Naive thymus-derived CD8-positive, alpha-beta T cell (primary cell): ENCODE measurements at regions not wholly inside any gene's neighbourhood (a gene's known extent, or its start where the extent isn't known, plus 50 kb on each side); places are given as distances from the start of the nearest gene placed in this dataset.

Source experiments
- ATAC-seq, 2 donors: fragments of 150-1000 bp; cut with Tn5 transposase in 1 of 2; sonication (Bioruptor Pico), chemical (Tn5 transposase) in 1 of 2; 1 replicate in 1 of 2; 2 replicates in 1 of 2; pipeline ENCODE4 v1.10.0; 2021; ENCODE audit warnings: mild to moderate bottlenecking in 2 of 2, moderate library complexity in 2 of 2
- POLR2A ChIA-PET: fragments of 350-600 bp; sonication (Branson Sonifier 250); formaldehyde crosslinking; loops from one replicate; lab custom pipeline; 2021; ENCODE audit warnings: antibody characterized with exemption; lab: Charles Lee
- DNase-seq, 10 donors: peaks; one replicate each; pipeline versions ENCODE4 v3.0.0 to v3.0.0-alpha.2; 2020 to 2022
- H3K27ac Mint-ChIP-seq, 10 donors: one replicate each; pipeline ENCODE4 v1.8.0; 2020 to 2022; ENCODE audit warnings: mild to moderate bottlenecking in 10 of 10, mixed read lengths in 10 of 10, moderate library complexity in 4 of 10, inconsistent platforms in 1 of 10
- H3K27me3 Mint-ChIP-seq, 5 donors: one replicate each; pipeline ENCODE4 v1.8.0; 2021 to 2022; ENCODE audit warnings: mixed read lengths in 5 of 5
- H3K36me3 Mint-ChIP-seq, 3 donors: one replicate each; pipeline ENCODE4 v1.8.0; 2020 to 2022; ENCODE audit warnings: mixed read lengths in 3 of 3, mild to moderate bottlenecking in 2 of 3, inconsistent platforms in 1 of 3
- H3K4me1 Mint-ChIP-seq, 4 donors: one replicate each; pipeline ENCODE4 v1.8.0; 2021 to 2022; ENCODE audit warnings: mixed read lengths in 4 of 4
- H3K4me3 Mint-ChIP-seq, 10 donors: one replicate each; pipeline ENCODE4 v1.8.0; 2020 to 2022; ENCODE audit warnings: mild to moderate bottlenecking in 10 of 10, mixed read lengths in 10 of 10, moderate library complexity in 6 of 10, inconsistent platforms in 1 of 10
- H3K9me3 Mint-ChIP-seq, 9 donors: one replicate each; pipeline ENCODE4 v1.8.0; 2020 to 2022; ENCODE audit warnings: mixed read lengths in 9 of 9, mild to moderate bottlenecking in 3 of 9, inconsistent platforms in 1 of 9, moderate library complexity in 1 of 9

DNA sequence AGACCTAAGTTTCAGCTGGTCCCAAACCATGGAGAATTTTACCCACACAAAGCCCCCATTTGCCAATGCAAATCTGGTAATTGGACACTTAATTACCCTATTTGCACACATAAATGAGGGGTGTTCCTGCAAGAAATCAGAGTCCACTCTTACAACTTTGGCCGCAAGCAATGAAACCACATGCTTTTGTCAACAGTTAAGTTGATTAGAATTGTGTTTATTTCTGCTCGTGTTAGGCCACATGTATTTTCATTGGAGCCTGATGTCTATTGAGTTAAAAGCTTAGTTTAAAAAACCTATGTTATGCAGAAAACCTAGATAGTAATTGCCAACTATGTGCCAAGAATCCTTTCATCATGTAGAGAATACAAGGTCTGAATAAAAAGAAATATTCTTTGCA is 153.8 kb upstream of the CMC1 start:
- Mint-ChIP-seq H3K4me1 (peaks cover 0 to 7% (median 3%) of the 10 kb centered on the region in 4 donors), H3K9me3 (peaks cover 0 to 7% (median 0%) of the 10 kb centered on the region in 9 donors), H3K4me3 (no peak overlapping the region), H3K36me3 (peaks cover 0 to 1% (median under 1%) of the 10 kb centered on the region in 3 donors), H3K27me3 (no peaks in the 10 kb centered on the region), H3K27ac (no peak overlapping the region)
- DNase-seq (no peak), ATAC-seq (no peak)
- POLR2A ChIA-PET, result no interaction called here

DNA sequence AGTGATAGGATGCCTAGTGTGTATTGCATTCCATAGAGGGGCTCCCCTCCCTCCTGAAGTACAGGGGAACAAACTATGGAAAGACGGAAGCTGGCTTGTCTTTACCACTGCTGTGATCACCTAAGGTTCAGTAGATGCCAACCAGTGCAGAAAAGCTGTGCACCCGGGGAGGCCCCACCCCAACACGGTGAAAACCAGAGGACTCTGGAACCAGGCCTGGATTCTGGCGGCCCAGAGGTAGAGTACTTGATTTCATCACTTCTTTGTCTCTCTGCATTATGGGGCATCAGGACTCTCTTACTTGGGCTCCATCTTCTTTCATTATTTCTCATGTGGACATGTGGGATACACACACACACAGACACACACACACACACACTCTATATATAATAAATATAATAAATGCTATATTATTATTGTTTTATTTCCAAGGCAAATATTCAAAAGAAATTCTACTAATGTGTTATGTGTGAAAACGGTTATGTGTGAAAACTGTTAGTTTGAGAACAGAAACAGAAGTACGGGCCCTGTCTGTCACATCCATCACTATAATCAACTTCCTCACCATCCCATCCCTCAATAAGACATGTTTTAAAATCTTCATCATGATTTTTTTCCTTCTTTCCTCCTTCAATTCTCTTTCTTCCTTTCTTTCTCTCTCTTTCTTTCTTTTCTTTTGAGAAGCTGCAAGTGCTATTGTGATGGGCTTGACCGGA is 152.4 kb upstream of the CMC1 start:
- H3K36me3 Mint-ChIP-seq, result peaks cover 0 to 15% (median 7%) of the 10 kb centered on the region in 3 donors
- DNase-seq, result no peak
- H3K4me3 Mint-ChIP-seq, result no peak overlapping the region
- no peaks in the 10 kb centered on the region for H3K27me3 Mint-ChIP-seq
- H3K27ac Mint-ChIP-seq, result peak overlapping the region in 7 of 10 donors; percentile 2 to 52 (median 28)
- peaks cover 0 to 7% (median 3%) of the 10 kb centered on the region in 4 donors for H3K4me1 Mint-ChIP-seq
- peaks cover 0 to 21% (median 6%) of the 10 kb centered on the region in 9 donors for H3K9me3 Mint-ChIP-seq
- POLR2A ChIA-PET, result interaction anchor here (1.3 kb wide), 1 partner anchor 367 kb away, joined by 6 read pairs; the partner anchor contains the start of gene EOMES
- ATAC-seq, result no peak

DNA sequence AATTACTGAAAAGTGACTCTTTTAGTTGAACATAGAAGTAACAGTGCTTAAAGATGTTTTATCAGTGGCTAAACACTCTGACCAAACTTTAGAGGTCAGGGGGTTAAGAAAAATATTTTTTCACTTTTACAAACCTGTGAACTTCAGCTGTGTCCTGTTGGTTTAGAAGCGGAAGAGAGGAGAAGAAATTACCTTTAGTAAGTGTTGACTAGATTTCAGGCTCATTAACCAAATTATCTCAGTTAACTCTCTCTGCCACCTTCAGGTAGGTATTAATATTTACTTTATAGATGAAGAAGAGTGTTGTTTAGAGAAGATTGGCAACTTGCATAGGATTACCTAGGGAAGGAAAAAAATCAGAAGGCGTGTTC is 151.9 kb upstream of the CMC1 start:
- no peak overlapping the region for H3K4me3 Mint-ChIP-seq

DNA sequence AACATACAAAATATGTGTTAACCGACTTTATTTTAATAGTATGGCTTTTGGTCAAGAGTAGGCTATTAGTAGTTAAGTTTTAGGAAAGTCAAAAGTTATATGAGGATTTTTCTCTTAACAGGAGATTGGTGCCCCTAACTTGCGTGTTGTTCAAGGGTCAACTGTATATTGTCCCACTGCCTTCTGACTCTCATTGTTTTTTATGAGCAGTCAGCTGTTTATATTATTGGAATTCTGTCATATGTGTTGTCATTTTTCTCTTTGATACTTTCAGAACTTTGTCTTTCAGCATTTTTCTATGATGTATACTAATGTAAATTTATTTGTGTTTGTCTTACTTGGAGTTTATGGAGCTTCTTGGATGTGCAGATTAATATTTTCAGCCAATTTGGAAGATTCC is 142.1 kb upstream of the CMC1 start:
- no peak for ATAC-seq
- peaks cover 7 to 35% (median 18%) of the 10 kb centered on the region in 9 donors for H3K9me3 Mint-ChIP-seq
- H3K4me3 Mint-ChIP-seq, result no peak overlapping the region
- peaks cover 0 to 23% (median 8%) of the 10 kb centered on the region in 3 donors for H3K36me3 Mint-ChIP-seq
- DNase-seq, result no peak
- peaks cover 0 to 10% (median 3%) of the 10 kb centered on the region in 4 donors for H3K4me1 Mint-ChIP-seq
- H3K27me3 Mint-ChIP-seq, result no peaks in the 10 kb centered on the region
- no peak overlapping the region for H3K27ac Mint-ChIP-seq
- POLR2A ChIA-PET, result no interaction called here

More for the DNA sequence above, 151.9 kb upstream of the CMC1 start:
- peak in 3 of 10 donors; percentile 5 to 21 (median 16) for DNase-seq
- peaks cover 0 to 7% (median 3%) of the 10 kb centered on the region in 4 donors for H3K4me1 Mint-ChIP-seq
- peaks cover 0 to 27% (median 9%) of the 10 kb centered on the region in 9 donors for H3K9me3 Mint-ChIP-seq
- peak overlapping the region in 6 of 10 donors; percentile 2 to 45 (median 24) for H3K27ac Mint-ChIP-seq
- H3K27me3 Mint-ChIP-seq, result no peaks in the 10 kb centered on the region
- POLR2A ChIA-PET, result interaction anchor here (1.3 kb wide), 1 partner anchor 368 kb away, joined by 6 read pairs; the partner anchor contains the start of gene EOMES
- peaks cover 0 to 19% (median 8%) of the 10 kb centered on the region in 3 donors for H3K36me3 Mint-ChIP-seq
- ATAC-seq, result peak; percentile 40 to 56

DNA sequence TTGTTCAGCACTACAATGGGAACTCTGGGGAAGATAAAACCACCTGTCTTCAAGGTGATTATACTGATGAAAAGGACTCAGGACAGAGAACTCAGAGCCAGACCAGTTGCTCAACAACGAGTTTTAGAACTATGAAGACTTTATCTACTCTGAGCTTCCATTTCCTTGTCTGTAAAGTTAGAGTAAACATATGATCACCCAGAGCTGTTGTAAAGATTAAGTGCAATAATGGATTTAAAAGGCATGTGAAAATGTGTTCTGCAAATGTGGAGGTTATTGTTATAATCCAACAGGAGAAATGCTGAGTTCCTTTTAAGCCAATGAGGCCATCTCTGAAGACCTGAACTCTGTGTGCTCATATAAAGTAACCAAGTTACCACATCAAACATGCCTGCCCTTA is 139.7 kb upstream of the CMC1 start:
- ATAC-seq, result no peak
- no peak for DNase-seq
- peaks cover 5 to 29% (median 18%) of the 10 kb centered on the region in 9 donors for H3K9me3 Mint-ChIP-seq

DNA sequence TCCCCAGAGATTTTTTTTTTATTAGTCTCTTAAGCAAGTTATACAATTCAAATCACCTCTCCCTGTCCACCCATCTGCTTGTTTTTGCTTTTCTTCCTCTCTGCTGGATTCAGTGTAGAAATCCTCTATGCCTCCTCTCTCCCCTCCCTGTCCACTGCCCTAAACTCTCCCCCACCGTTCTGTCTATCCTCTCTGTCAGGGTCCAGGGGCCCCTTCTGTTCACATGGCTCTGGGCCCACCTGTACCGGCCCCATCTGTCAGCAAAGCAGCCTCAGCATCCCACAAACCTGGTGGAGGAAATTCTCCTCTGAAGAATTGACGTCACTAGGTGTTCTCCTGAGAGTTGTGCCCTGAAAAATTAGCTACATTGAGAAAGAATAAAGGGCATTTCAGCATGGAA is 137.6 kb upstream of the CMC1 start:
- ATAC-seq (no peak), DNase-seq (no peak)
- POLR2A ChIA-PET, result no interaction called here
- H3K4me3 Mint-ChIP-seq, result no peak overlapping the region
- no peaks in the 10 kb centered on the region for H3K27me3 Mint-ChIP-seq
- H3K27ac Mint-ChIP-seq, result peak overlapping the region in 1 of 10 donors; percentile 50
- peaks cover 0 to 10% (median 3%) of the 10 kb centered on the region in 4 donors for H3K4me1 Mint-ChIP-seq
- H3K9me3 Mint-ChIP-seq, result peaks cover 4 to 26% (median 18%) of the 10 kb centered on the region in 9 donors
- H3K36me3 Mint-ChIP-seq, result peaks cover 0 to 17% (median 2%) of the 10 kb centered on the region in 3 donors

More for the DNA sequence above, 139.7 kb upstream of the CMC1 start:
- Mint-ChIP-seq H3K4me3 (no peak overlapping the region), H3K36me3 (peaks cover 0 to 22% (median 5%) of the 10 kb centered on the region in 3 donors), H3K4me1 (peaks cover 0 to 10% (median 3%) of the 10 kb centered on the region in 4 donors), H3K27me3 (no peaks in the 10 kb centered on the region), H3K27ac (no peak overlapping the region)
- POLR2A ChIA-PET, result no interaction called here

DNA sequence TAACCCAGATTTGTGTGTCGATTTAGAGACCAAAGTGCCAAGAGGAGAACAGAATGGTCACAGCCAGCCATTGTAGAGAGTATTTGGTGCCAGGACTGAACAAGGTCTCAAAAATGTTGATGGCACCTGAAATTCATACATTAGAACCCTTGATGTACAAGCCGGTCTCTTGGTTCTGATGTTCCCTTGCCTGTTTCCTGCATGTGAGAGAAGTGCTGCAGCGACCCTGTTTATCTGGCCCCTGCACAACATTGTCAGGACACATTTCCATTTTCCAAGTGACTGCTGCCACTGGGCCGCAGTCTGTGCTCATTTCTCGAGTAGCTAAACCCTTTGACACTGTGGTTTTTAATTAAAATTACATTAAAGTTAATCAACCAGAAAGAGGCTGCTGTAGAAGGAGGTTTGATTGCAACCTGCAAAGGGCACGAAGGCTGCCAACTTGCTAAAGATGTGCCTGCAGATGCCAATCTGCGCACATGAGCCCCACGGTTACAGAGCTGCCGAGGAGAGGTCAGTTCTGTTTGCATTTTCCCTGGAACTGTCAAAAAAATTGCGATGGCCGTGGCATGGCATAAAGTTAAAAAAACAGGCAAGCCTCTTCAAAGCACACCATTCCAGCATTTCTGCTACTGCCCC is 136.4 kb upstream of the CMC1 start:
- ATAC-seq, result no peak
- peaks cover 0 to 9% (median 0%) of the 10 kb centered on the region in 3 donors for H3K36me3 Mint-ChIP-seq
- H3K27me3 Mint-ChIP-seq, result no peaks in the 10 kb centered on the region
- peaks cover 0 to 23% (median 8%) of the 10 kb centered on the region in 9 donors for H3K9me3 Mint-ChIP-seq
- no peak overlapping the region for H3K4me3 Mint-ChIP-seq
- no peak for DNase-seq
- peaks cover 0 to 10% (median 3%) of the 10 kb centered on the region in 4 donors for H3K4me1 Mint-ChIP-seq
- H3K27ac Mint-ChIP-seq, result peak overlapping the region in 1 of 10 donors; percentile 5
- POLR2A ChIA-PET, result no interaction called here

DNA sequence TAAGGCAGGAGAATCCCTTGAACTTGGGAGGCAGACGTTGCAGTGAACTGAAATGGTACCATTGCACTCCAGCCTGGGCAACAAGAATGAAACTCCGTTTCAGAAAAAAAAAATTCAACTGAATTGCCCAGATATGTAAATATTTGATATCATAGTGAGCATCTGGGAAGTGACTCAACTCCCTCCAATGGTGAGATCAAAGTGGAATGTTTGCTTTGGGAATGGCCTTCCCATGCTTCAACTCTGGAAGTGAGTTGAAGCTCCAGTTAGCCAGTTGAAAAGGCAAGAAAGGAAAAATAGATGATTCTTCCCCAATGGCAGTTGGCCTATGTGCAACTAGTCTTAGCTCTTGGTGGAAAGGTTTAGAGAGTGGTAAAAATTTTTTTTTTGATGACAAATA is 131.6 kb upstream of the CMC1 start:
- Mint-ChIP-seq H3K36me3 (peaks cover 0 to 3% (median 0%) of the 10 kb centered on the region in 3 donors), H3K9me3 (peaks cover 0 to 7% (median 0%) of the 10 kb centered on the region in 9 donors), H3K27ac (no peak overlapping the region), H3K4me3 (no peak overlapping the region), H3K27me3 (no peaks in the 10 kb centered on the region), H3K4me1 (peaks cover 0 to 2% (median under 1%) of the 10 kb centered on the region in 4 donors)
- POLR2A ChIA-PET, result no interaction called here
- no peak for DNase-seq
- no peak for ATAC-seq

DNA sequence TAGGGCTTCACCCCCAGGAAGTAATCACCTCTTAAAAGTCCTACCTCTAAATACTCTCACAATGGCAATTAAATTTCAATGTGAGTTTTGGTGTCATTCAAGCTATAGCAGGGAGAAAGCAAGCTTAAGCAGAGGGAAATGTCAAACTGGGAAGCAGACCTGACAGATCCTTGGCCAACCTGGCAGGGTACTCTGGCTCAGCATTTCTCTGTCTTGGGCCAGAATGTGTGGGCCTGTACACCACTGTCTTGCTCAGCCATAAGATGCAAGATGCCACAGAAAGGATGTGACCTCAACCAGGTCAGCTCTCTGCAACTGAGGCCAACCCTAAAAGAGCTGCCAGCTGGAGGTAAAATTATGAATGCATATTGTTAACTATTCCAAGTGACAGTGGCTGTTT is 130.6 kb upstream of the CMC1 start:
- H3K9me3 Mint-ChIP-seq, result peaks cover 0 to 7% (median 0%) of the 10 kb centered on the region in 9 donors
- POLR2A ChIA-PET, result no interaction called here
- peaks cover 0 to 3% (median 0%) of the 10 kb centered on the region in 3 donors for H3K36me3 Mint-ChIP-seq
- no peak overlapping the region for H3K27ac Mint-ChIP-seq
- no peak for DNase-seq
- ATAC-seq, result no peak
- H3K4me1 Mint-ChIP-seq, result peaks cover 0 to 9% (median 3%) of the 10 kb centered on the region in 4 donors
- H3K27me3 Mint-ChIP-seq, result no peaks in the 10 kb centered on the region
- H3K4me3 Mint-ChIP-seq, result no peak overlapping the region

DNA sequence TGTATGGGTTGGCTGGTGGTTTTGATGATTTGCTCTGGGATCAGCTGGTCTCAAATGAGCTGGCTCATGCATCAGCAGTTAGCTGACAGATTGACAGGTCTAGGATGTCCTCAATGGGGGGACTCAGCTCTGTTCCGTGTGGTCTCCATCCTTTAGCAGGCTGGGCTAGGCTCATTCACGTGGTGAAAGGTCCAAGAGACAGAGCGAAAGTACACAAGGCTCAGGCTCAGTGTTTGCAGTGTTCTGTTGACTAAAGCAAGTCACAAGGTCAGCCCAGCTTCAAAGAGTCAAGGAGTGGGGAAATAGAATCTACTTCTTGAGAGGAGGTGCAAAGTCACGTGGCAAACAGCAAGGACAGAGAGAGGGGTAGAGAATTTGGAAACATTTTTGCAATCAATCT is 126.5 kb upstream of the CMC1 start:
- Mint-ChIP-seq H3K4me1 (peaks cover 0 to 15% (median 3%) of the 10 kb centered on the region in 4 donors), H3K36me3 (peaks cover 0 to 3% (median 0%) of the 10 kb centered on the region in 3 donors), H3K4me3 (no peak overlapping the region), H3K27me3 (no peaks in the 10 kb centered on the region), H3K9me3 (peaks cover 0 to 2% (median 0%) of the 10 kb centered on the region in 9 donors), H3K27ac (no peak overlapping the region)
- no peak for ATAC-seq
- no peak for DNase-seq
- POLR2A ChIA-PET, result no interaction called here

DNA sequence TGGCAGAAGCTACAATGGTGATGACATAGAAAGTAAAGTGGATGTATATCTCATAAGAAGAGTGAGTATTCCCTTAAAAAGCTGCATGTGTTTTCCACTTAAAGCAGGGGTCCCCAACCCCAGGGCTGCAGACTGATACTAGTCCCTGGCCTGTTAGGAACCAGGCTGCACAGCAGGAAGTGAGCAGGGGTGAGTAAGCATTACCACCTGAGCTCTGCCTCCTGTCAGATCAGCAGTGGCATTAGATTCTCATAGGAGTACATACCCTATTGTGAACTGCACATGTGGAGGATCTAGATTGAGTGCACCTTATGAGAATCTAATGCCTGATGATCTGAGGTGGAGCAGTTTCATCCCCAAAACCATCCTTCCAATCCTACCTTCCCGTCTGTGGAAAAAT is 126.1 kb upstream of the CMC1 start:
- Mint-ChIP-seq H3K4me3 (no peak overlapping the region), H3K27ac (no peak overlapping the region), H3K27me3 (no peaks in the 10 kb centered on the region), H3K36me3 (peaks cover 0 to 3% (median 0%) of the 10 kb centered on the region in 3 donors), H3K4me1 (peaks cover 0 to 15% (median 3%) of the 10 kb centered on the region in 4 donors), H3K9me3 (peaks cover 0 to 2% (median 0%) of the 10 kb centered on the region in 9 donors)
- DNase-seq, result no peak
- POLR2A ChIA-PET, result no interaction called here
- no peak for ATAC-seq

DNA sequence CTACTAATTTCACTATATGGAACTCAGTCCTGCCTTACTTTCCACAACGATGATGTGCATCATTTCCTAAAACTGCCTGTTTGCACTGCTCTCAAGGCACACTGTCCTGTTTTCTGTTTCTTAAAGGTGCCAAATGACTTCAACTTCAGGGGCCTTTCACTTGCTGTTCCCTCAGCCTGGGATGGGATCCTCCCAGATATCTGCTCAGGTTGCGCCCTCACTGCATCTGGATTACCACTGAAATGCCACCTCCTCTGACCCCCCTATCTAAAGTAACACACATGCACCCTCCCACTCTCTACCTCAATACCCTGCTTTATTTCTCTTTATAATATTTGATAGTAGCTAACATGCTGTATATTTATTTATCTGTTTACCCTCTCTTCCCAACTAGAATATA is 123.8 kb upstream of the CMC1 start:
- Mint-ChIP-seq H3K4me1 (peaks cover 0 to 15% (median 3%) of the 10 kb centered on the region in 4 donors), H3K36me3 (no peaks in the 10 kb centered on the region), H3K4me3 (no peak overlapping the region)

DNA sequence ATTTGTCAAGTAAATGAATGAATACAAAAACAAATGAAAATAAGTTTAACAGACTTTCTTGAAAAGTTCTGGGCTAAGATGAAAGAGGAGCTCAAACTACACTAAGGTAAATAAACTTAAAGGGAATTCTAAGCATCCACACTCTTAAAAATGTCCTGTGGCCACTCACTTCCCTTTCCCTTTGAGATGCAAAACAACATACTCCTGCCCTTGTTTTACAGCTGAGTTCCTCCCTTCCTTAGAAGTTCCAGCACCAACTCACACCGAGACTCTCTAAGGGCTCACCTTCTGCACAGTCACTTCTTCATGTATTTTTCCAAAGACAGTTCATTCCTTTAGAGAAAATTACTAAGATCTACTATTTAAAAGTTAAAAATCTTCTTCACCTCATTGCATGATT is 123.3 kb upstream of the CMC1 start:
- Mint-ChIP-seq H3K4me3 (no peak overlapping the region), H3K9me3 (no peaks in the 10 kb centered on the region), H3K36me3 (no peaks in the 10 kb centered on the region), H3K27ac (no peak overlapping the region), H3K27me3 (no peaks in the 10 kb centered on the region), H3K4me1 (peaks cover 0 to 15% (median 3%) of the 10 kb centered on the region in 4 donors)
- no peak for ATAC-seq
- POLR2A ChIA-PET, result no interaction called here
- DNase-seq, result no peak

More for the DNA sequence above, 123.8 kb upstream of the CMC1 start:
- no peak for DNase-seq
- POLR2A ChIA-PET, result no interaction called here
- ATAC-seq, result no peak
- Mint-ChIP-seq H3K27me3 (no peaks in the 10 kb centered on the region), H3K9me3 (no peaks in the 10 kb centered on the region), H3K27ac (no peak overlapping the region)
